Neural progenitor cell (in vitro differentiated cells): ENCODE measurements at regions not wholly inside any gene's neighbourhood (a gene's known extent, or its start where the extent isn't known, plus 50 kb on each side); places are given as distances from the start of the nearest gene placed in this dataset.

Experiments used
- DNase-seq: peaks from one replicate; pipeline ENCODE4 v3.0.0-alpha.2; 2016; ENCODE audit warnings: low spot score
- H2AFZ ChIP-seq: fragments of 200-600 bp; sonication (generic); replicated peaks from 2 replicates; pipeline ENCODE4 v1.6.1; 2016; ENCODE audit warnings: antibody characterized with exemption
- H3F3A ChIP-seq: fragments of 200-600 bp; sonication (generic); 2 replicates; pipeline ENCODE4 v1.6.1; 2016; ENCODE audit warnings: antibody characterized with exemption, low read depth
- H3K27ac ChIP-seq: fragments of 200-600 bp; sonication (generic); 2 replicates; pipeline ENCODE4 v1.5.1; 2016; ENCODE audit warnings: mild to moderate bottlenecking
- H3K27me3 ChIP-seq: fragments of 200-600 bp; sonication (generic); 2 replicates; pipeline ENCODE4 v1.6.1; 2016; ENCODE audit warnings: mild to moderate bottlenecking, moderate library complexity
- H3K36me3 ChIP-seq: fragments of 200-600 bp; sonication (generic); 2 replicates; pipeline ENCODE4 v1.5.1; 2016
- H3K4me1 ChIP-seq: fragments of 200-600 bp; sonication (generic); 2 replicates; pipeline ENCODE4 v1.6.1; 2016; ENCODE audit warnings: mixed run types
- H3K4me2 ChIP-seq: fragments of 200-600 bp; sonication (generic); 2 replicates; pipeline ENCODE4 v1.6.1; 2016
- H3K4me3 ChIP-seq: fragments of 200-600 bp; sonication (generic); 2 replicates; pipeline ENCODE4 v1.5.1; 2016
- H3K79me2 ChIP-seq: fragments of 200-600 bp; sonication (generic); 2 replicates; pipeline ENCODE4 v1.6.1; 2016; ENCODE audit warnings: low read depth
- H3K9ac ChIP-seq: fragments of 200-600 bp; sonication (generic); 2 replicates; pipeline ENCODE4 v1.6.1; 2016
- H3K9me3 ChIP-seq: fragments of 200-600 bp; sonication (generic); 2 replicates; pipeline ENCODE4 v1.5.1; 2016; ENCODE audit warnings: low read depth
- H4K20me1 ChIP-seq: fragments of 200-600 bp; sonication (generic); 2 replicates; pipeline ENCODE4 v1.6.1; 2016; ENCODE audit warnings: low read depth
- H3K27ac Mint-ChIP-seq: 3 replicates; pipeline ENCODE4 v1.8.0; 2021; ENCODE audit warnings: mixed read lengths
- H3K27me3 Mint-ChIP-seq: 2 replicates; pipeline ENCODE4 v1.8.0; 2022; ENCODE audit warnings: low read depth, mild to moderate bottlenecking, inconsistent platforms, moderate library complexity, mixed read lengths; ENCODE audit not compliant: insufficient read depth
- H3K36me3 Mint-ChIP-seq: 3 replicates; pipeline ENCODE4 v1.8.0; 2021; ENCODE audit warnings: mixed read lengths
- H3K4me1 Mint-ChIP-seq: 3 replicates; pipeline ENCODE4 v1.8.0; 2021; ENCODE audit warnings: mixed read lengths
- H3K4me3 Mint-ChIP-seq: 3 replicates; pipeline ENCODE4 v1.8.0; 2021; ENCODE audit warnings: mild to moderate bottlenecking, moderate library complexity, mixed read lengths
- H3K9me3 Mint-ChIP-seq: 3 replicates; pipeline ENCODE4 v1.8.0; 2020; ENCODE audit warnings: mixed read lengths
- EZH2 ChIP-seq: fragments of 200-600 bp; sonication (generic); IDR thresholded peaks from 2 replicates; pipeline ENCODE4 v1.6.1; 2017; ENCODE audit warnings: antibody characterized with exemption, mild to moderate bottlenecking, moderate library complexity
- EZH2phosphoT487 ChIP-seq: fragments of 200-600 bp; sonication (generic); IDR thresholded peaks from 2 replicates; pipeline ENCODE4 v1.6.1; 2017; ENCODE audit warnings: antibody characterized with exemption
- TF ChIP-seq, protein P1 (sequence below): fragments of 200-600 bp; sonication (generic); IDR thresholded peaks from 2 replicates; pipeline ENCODE4 v1.5.1; 2017; ENCODE audit warnings: antibody characterized with exemption, mild to moderate bottlenecking

DNA sequence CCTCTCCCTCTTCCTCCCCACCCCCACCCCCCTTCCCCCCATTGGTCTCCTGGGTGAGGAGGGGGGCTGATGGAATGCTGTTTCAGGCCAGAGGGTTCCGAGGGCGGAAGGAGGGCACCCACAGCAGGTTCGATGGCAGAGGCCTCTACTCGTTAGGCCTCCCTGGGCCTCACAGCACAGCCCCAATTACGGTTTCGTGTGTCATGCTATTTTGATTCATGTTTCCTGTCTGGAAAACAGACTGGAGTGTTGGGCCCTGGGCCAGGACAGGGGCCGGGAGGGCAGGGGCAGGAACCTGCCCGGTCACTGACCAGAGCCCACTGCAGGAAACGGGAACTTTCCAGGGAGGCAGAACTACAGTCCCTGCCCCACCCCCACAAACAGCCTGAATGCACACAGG lies 138.2 kb downstream of the C16orf95 start:
- H3K9me3 Mint-ChIP-seq = no peaks in the 10 kb centered on the region
- Histone ChIP-seq H4K20me1 (no peaks in the 10 kb centered on the region), H3K9me3 (no peaks in the 10 kb centered on the region), H3K4me2 (no peak overlapping the region), H3K36me3 (no peaks in the 10 kb centered on the region), H3F3A (no peaks in the 10 kb centered on the region), H3K4me1 (peaks cover 11% of the 10 kb centered on the region), H3K79me2 (no peaks in the 10 kb centered on the region), H3K9ac (no peak overlapping the region), H3K27ac (no peak overlapping the region), H3K27me3 (no peaks in the 10 kb centered on the region), H2AFZ (peak overlapping the region; percentile 100), H3K4me3 (no peak overlapping the region)
- no peak for TF ChIP-seq EZH2
- TF ChIP-seq EZH2phosphoT487 = no peak
- TF ChIP-seq, protein P1, sequence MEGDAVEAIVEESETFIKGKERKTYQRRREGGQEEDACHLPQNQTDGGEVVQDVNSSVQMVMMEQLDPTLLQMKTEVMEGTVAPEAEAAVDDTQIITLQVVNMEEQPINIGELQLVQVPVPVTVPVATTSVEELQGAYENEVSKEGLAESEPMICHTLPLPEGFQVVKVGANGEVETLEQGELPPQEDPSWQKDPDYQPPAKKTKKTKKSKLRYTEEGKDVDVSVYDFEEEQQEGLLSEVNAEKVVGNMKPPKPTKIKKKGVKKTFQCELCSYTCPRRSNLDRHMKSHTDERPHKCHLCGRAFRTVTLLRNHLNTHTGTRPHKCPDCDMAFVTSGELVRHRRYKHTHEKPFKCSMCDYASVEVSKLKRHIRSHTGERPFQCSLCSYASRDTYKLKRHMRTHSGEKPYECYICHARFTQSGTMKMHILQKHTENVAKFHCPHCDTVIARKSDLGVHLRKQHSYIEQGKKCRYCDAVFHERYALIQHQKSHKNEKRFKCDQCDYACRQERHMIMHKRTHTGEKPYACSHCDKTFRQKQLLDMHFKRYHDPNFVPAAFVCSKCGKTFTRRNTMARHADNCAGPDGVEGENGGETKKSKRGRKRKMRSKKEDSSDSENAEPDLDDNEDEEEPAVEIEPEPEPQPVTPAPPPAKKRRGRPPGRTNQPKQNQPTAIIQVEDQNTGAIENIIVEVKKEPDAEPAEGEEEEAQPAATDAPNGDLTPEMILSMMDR = no peak
- H3K4me3 Mint-ChIP-seq = no peak overlapping the region
- H3K27me3 Mint-ChIP-seq = peaks cover 15% of the 10 kb centered on the region
- no peak overlapping the region for H3K27ac Mint-ChIP-seq
- peaks cover 30% of the 10 kb centered on the region for H3K4me1 Mint-ChIP-seq
- no peak for DNase-seq
- no peaks in the 10 kb centered on the region for H3K36me3 Mint-ChIP-seq

DNA sequence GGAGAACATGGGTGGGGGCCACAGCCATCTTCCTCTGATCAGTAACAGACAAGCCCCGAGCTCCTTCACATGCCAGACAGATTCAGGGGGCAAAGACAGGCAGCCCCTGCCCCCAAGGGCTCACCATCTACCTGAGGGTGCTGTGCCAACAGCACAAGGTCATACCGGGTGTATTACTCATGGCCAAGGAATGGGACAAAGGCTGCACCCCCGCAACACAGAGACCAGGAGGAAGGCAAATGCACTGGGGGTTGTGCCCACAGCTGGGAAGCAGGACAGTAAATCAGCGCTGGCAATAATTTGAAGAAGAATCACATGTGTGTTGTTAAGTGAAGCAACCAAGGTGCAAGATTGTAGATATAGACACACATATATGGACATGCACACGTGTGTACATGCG lies 137.1 kb downstream of the C16orf95 start:
- peak overlapping the region; percentile 4 for H3K27ac Mint-ChIP-seq
- no peaks in the 10 kb centered on the region for H3K36me3 Mint-ChIP-seq
- peaks cover 11% of the 10 kb centered on the region for H3K4me1 ChIP-seq
- no peak overlapping the region for H3K4me3 ChIP-seq
- no peaks in the 10 kb centered on the region for H3K9me3 ChIP-seq
- H3K27ac ChIP-seq = no peak overlapping the region
- no peak overlapping the region for H3K4me3 Mint-ChIP-seq
- TF ChIP-seq, protein P1 = no peak
- TF ChIP-seq EZH2phosphoT487 (no peak), EZH2 (no peak)
- no peak overlapping the region for H2AFZ ChIP-seq
- no peaks in the 10 kb centered on the region for H3K36me3 ChIP-seq
- no peaks in the 10 kb centered on the region for H3F3A ChIP-seq
- H3K79me2 ChIP-seq = no peaks in the 10 kb centered on the region
- H4K20me1 ChIP-seq = no peaks in the 10 kb centered on the region
- H3K27me3 Mint-ChIP-seq = peaks cover 15% of the 10 kb centered on the region
- peaks cover 37% of the 10 kb centered on the region for H3K4me1 Mint-ChIP-seq
- no peak overlapping the region for H3K4me2 ChIP-seq
- no peaks in the 10 kb centered on the region for H3K27me3 ChIP-seq
- DNase-seq = no peak
- H3K9me3 Mint-ChIP-seq = no peaks in the 10 kb centered on the region
- H3K9ac ChIP-seq = no peak overlapping the region

DNA sequence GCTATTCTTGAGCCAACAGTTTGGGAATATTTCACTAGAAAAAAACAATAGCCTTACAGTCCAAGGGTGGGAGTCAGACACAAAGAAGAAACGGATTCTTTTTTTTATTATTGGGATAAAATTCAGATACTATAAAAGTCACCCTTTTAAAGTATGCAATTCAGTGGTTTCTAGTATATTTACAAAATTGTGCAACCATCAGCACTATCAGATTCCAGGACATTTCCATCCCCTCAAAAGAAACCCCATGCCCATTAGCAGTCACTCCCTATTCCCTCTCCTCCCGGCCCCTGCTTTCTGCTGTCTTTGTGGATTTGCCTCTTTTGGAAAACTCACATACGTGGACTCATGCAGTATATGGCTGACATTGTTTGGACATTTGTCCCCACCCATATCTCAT lies 134.4 kb downstream of the C16orf95 start:
- Mint-ChIP-seq H3K27me3 (peaks cover 22% of the 10 kb centered on the region), H3K4me3 (no peak overlapping the region), H3K27ac (peak overlapping the region; percentile 48), H3K9me3 (peaks cover 10% of the 10 kb centered on the region), H3K36me3 (no peaks in the 10 kb centered on the region), H3K4me1 (peaks cover 53% of the 10 kb centered on the region)
- Histone ChIP-seq H3F3A (peaks cover 16% of the 10 kb centered on the region), H3K4me2 (no peak overlapping the region), H3K79me2 (no peaks in the 10 kb centered on the region), H3K27me3 (no peaks in the 10 kb centered on the region), H2AFZ (no peak overlapping the region), H3K4me1 (peaks cover 24% of the 10 kb centered on the region), H3K27ac (no peak overlapping the region), H3K9ac (no peak overlapping the region), H3K36me3 (no peaks in the 10 kb centered on the region), H3K4me3 (no peak overlapping the region), H3K9me3 (no peaks in the 10 kb centered on the region), H4K20me1 (no peaks in the 10 kb centered on the region)
- DNase-seq = no peak
- TF ChIP-seq EZH2 (no peak), EZH2phosphoT487 (no peak)
- TF ChIP-seq, protein P1 = no peak
